PC-9 (cell line): ENCODE measurements at regions not wholly inside any gene's neighbourhood (a gene's known extent, or its start where the extent isn't known, plus 50 kb on each side); places are given as distances from the start of the nearest gene placed in this dataset.

Source experiments
- EZH2 ChIP-seq: fragments of 200-600 bp; sonication (generic); IDR thresholded peaks from 2 replicates; pipeline ENCODE4 v1.8.0; 2017; ENCODE audit warnings: antibody characterized with exemption, low read depth
- TF ChIP-seq, protein P1 (sequence below): fragments of 200-600 bp; sonication (generic); conservative IDR thresholded peaks from 2 replicates; pipeline ENCODE4 v1.6.1; 2017; ENCODE audit warnings: mixed run types, antibody characterized with exemption, mild to moderate bottlenecking, moderate library complexity

DNA sequence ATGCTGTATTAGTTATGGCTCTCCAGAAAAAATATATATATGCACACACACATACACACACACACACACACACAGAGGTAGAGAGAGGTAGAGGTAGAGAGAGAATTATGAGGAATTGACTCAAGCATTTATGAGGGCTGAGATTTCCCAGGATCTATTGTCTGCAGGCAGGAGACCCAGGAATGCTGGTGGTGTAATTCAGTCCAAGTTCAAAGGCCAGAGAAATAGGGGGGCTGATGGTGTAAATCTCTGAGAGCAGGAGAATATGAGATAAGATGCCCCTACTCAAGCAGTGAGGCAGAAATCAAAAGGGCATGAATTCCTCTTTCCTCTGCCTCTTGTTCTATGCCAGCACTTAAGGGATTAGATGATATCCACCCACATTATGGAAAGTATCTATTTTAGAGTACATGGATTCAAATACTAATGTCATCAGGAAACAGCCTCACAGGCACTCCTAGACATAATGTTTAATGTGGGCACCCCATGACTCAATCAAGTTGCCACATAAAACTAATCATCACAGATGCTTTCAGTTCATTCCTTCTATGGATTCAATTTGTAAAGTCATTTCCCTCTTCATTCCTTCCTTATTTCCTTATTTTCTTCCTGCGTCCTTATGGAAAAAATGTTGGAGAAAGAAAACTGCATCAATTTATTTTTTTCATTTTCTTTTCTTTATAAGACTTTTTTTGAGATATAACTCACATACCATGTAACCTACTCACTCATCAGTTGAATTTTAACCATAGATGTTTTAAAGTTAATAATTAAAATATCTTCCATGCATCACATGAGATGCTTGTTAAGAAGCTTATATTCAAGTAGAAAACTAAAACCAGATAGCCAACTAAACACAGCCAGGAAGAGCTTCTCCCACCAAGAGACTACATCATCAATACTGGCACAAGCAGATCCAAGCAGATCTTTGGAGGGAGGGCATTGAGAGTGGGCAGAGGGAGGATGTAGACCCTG is 406.2 kb downstream of the MBD2 start:
- TF ChIP-seq EZH2 = no peak
- TF ChIP-seq, protein P1, sequence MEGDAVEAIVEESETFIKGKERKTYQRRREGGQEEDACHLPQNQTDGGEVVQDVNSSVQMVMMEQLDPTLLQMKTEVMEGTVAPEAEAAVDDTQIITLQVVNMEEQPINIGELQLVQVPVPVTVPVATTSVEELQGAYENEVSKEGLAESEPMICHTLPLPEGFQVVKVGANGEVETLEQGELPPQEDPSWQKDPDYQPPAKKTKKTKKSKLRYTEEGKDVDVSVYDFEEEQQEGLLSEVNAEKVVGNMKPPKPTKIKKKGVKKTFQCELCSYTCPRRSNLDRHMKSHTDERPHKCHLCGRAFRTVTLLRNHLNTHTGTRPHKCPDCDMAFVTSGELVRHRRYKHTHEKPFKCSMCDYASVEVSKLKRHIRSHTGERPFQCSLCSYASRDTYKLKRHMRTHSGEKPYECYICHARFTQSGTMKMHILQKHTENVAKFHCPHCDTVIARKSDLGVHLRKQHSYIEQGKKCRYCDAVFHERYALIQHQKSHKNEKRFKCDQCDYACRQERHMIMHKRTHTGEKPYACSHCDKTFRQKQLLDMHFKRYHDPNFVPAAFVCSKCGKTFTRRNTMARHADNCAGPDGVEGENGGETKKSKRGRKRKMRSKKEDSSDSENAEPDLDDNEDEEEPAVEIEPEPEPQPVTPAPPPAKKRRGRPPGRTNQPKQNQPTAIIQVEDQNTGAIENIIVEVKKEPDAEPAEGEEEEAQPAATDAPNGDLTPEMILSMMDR = no peak
